NT2/D1 (cell line): ENCODE measurements at regions not wholly inside any gene's neighbourhood (a gene's known extent, or its start where the extent isn't known, plus 50 kb on each side); places are given as distances from the start of the nearest gene placed in this dataset.

Experiments
- SUZ12 ChIP-seq: IDR thresholded peaks from 2 replicates; pipeline ENCODE4 v1.6.1; 2011; ENCODE audit not compliant: insufficient read length, insufficient read depth; ENCODE audit errors: extremely low read depth
- YY1 ChIP-seq: IDR thresholded peaks from 2 replicates; pipeline ENCODE4 v1.6.1; 2011; ENCODE audit not compliant: insufficient read length, insufficient read depth
- ZNF274 ChIP-seq: IDR thresholded peaks from 2 replicates; pipeline ENCODE4 v1.6.1; 2011; ENCODE audit warnings: mild to moderate bottlenecking, low read depth, low read length

GRCh38 chr15:36406366-36406765, 173.1 kb upstream of the CDIN1 start:
- TF ChIP-seq YY1 (no peak), ZNF274 (no peak), SUZ12 (no peak)
